Esophagus (tissue), 2 donors: ENCODE measurements at regions not wholly inside any gene's neighbourhood (a gene's known extent, or its start where the extent isn't known, plus 50 kb on each side); places are given as distances from the start of the nearest gene placed in this dataset.

Experiments
- H3K27ac ChIP-seq, 2 donors: one replicate each; pipeline ENCODE4 v1.5.1; 2013; ENCODE audit warnings: low read depth in 2 of 2, mild to moderate bottlenecking in 2 of 2, inconsistent platforms in 1 of 2, low read length in 1 of 2, moderate library complexity in 1 of 2
- H3K27me3 ChIP-seq, 2 donors: one replicate each; pipeline ENCODE4 v1.6.1; 2013; ENCODE audit warnings: low read length in 2 of 2, control low read depth in 1 of 2, mild to moderate bottlenecking in 1 of 2; ENCODE audit not compliant: insufficient read depth in 2 of 2, control insufficient read depth in 1 of 2
- H3K36me3 ChIP-seq, 2 donors: one replicate each; pipeline ENCODE4 v1.6.1; 2013; ENCODE audit warnings: low read length in 1 of 2; ENCODE audit not compliant: control insufficient read depth in 2 of 2, insufficient read depth in 2 of 2
- H3K4me1 ChIP-seq, 2 donors: one replicate each; pipeline ENCODE4 v1.6.1; 2013; ENCODE audit warnings: low read length in 1 of 2; ENCODE audit not compliant: control insufficient read depth in 2 of 2, insufficient read depth in 2 of 2
- H3K4me3 ChIP-seq, 2 donors: one replicate each; pipeline ENCODE4 v1.5.1; 2013; ENCODE audit warnings: low read length in 2 of 2, mild to moderate bottlenecking in 2 of 2, low read depth in 1 of 2, moderate library complexity in 1 of 2
- H3K9me3 ChIP-seq, 2 donors: one replicate each; pipeline ENCODE4 v1.6.1; 2013; ENCODE audit warnings: mild to moderate bottlenecking in 2 of 2, low read depth in 1 of 2, low read length in 1 of 2, moderate library complexity in 1 of 2; ENCODE audit not compliant: control insufficient read depth in 2 of 2, insufficient read depth in 1 of 2
- WGBS, 2 donors: extraction: QIAGEN DNeasy Blood & Tissue Kit; methylation state at CpG; one replicate each; pipeline ENCODE4 v1.1.7; 2013; 5-methylcytosine and 5-hydroxymethylcytosine counted together
- donor health status: healthy with polysubstance abuse.
- donor health status: Bipolar disorder and iron deficiency.

GRCh38 chr14:97697772-97698171 lies 900.6 kb downstream of the VRK1 start:
- Histone ChIP-seq H3K4me3 (no peak overlapping the region), H3K27me3 (no peaks in the 10 kb centered on the region), H3K4me1 (no peaks in the 10 kb centered on the region), H3K36me3 (no peaks in the 10 kb centered on the region), H3K9me3 (no peaks in the 10 kb centered on the region), H3K27ac (no peak overlapping the region)
- 66 to 80% methylated on average over 2 of the region's 2 CpGs for WGBS, 2 donors

GRCh38 chr14:97699026-97699425 lies 901.8 kb downstream of the VRK1 start:
- no peaks in the 10 kb centered on the region for H3K9me3 ChIP-seq
- H3K4me1 ChIP-seq = no peaks in the 10 kb centered on the region
- H3K27ac ChIP-seq = no peak overlapping the region
- no peaks in the 10 kb centered on the region for H3K27me3 ChIP-seq
- WGBS, 2 donors = 78 to 87% methylated on average over 3 of the region's 3 CpGs
- H3K4me3 ChIP-seq = no peak overlapping the region
- H3K36me3 ChIP-seq = no peaks in the 10 kb centered on the region

- Histone ChIP-seq H3K27me3 (no peaks in the 10 kb centered on the region), H3K27ac (no peak overlapping the region), H3K9me3 (no peaks in the 10 kb centered on the region), H3K4me3 (no peak overlapping the region), H3K36me3 (no peaks in the 10 kb centered on the region), H3K4me1 (no peaks in the 10 kb centered on the region)
- whole genome bisulfite sequencing, 2 donors = 56 to 67% methylated on average over 12 of the region's 12 CpGs
These were observed 906.0 kb downstream of the VRK1 start for GRCh38 chr14:97703006-97703760.

GRCh38 chr14:97704316-97704885 lies 907.2 kb downstream of the VRK1 start:
- Histone ChIP-seq H3K36me3 (no peaks in the 10 kb centered on the region), H3K27me3 (no peaks in the 10 kb centered on the region), H3K4me3 (no peak overlapping the region), H3K9me3 (no peaks in the 10 kb centered on the region), H3K4me1 (no peaks in the 10 kb centered on the region), H3K27ac (no peak overlapping the region)
- WGBS, 2 donors = 84 to 88% methylated on average over 1 of the region's 1 CpG

- Histone ChIP-seq H3K27me3 (no peaks in the 10 kb centered on the region), H3K4me3 (no peak overlapping the region), H3K9me3 (no peaks in the 10 kb centered on the region), H3K4me1 (no peaks in the 10 kb centered on the region), H3K36me3 (no peaks in the 10 kb centered on the region), H3K27ac (no peak overlapping the region)
- 41 to 44% methylated on average over 2 of the region's 2 CpGs for WGBS, 2 donors
These were observed 907.9 kb downstream of the VRK1 start for GRCh38 chr14:97705107-97705506.

GRCh38 chr14:97705976-97706375 lies 908.8 kb downstream of the VRK1 start:
- H3K4me3 ChIP-seq = no peak overlapping the region
- 59 to 72% methylated on average over 2 of the region's 2 CpGs for WGBS, 2 donors
- no peaks in the 10 kb centered on the region for H3K27me3 ChIP-seq
- H3K4me1 ChIP-seq = no peaks in the 10 kb centered on the region
- H3K9me3 ChIP-seq = no peaks in the 10 kb centered on the region
- no peaks in the 10 kb centered on the region for H3K36me3 ChIP-seq
- no peak overlapping the region for H3K27ac ChIP-seq

- no peaks in the 10 kb centered on the region for H3K9me3 ChIP-seq
- H3K36me3 ChIP-seq = no peaks in the 10 kb centered on the region
- H3K4me3 ChIP-seq = no peak overlapping the region
- no peak overlapping the region for H3K27ac ChIP-seq
- H3K4me1 ChIP-seq = no peaks in the 10 kb centered on the region
- 64 to 67% methylated on average over 2 of the region's 2 CpGs for WGBS, 2 donors
- no peaks in the 10 kb centered on the region for H3K27me3 ChIP-seq
These were observed 909.6 kb downstream of the VRK1 start for GRCh38 chr14:97706819-97707218.

GRCh38 chr14:97707603-97708002 lies 910.4 kb downstream of the VRK1 start:
- Histone ChIP-seq H3K9me3 (no peaks in the 10 kb centered on the region), H3K27me3 (no peaks in the 10 kb centered on the region), H3K4me1 (no peaks in the 10 kb centered on the region), H3K36me3 (no peaks in the 10 kb centered on the region), H3K4me3 (no peak overlapping the region), H3K27ac (no peak overlapping the region)
- 60 to 71% methylated on average over 6 of the region's 6 CpGs for WGBS, 2 donors

GRCh38 chr14:97709552-97709951 lies 912.4 kb downstream of the VRK1 start:
- H3K27me3 ChIP-seq = no peaks in the 10 kb centered on the region
- H3K9me3 ChIP-seq = no peaks in the 10 kb centered on the region
- no peaks in the 10 kb centered on the region for H3K4me1 ChIP-seq
- H3K4me3 ChIP-seq = no peak overlapping the region
- 66 to 78% methylated on average over 6 of the region's 6 CpGs for WGBS, 2 donors
- H3K36me3 ChIP-seq = no peaks in the 10 kb centered on the region
- no peak overlapping the region for H3K27ac ChIP-seq

GRCh38 chr14:97710726-97711125 lies 913.5 kb downstream of the VRK1 start:
- WGBS, 2 donors = 77 to 86% methylated on average over 2 of the region's 2 CpGs
- Histone ChIP-seq H3K27ac (no peak overlapping the region), H3K36me3 (no peaks in the 10 kb centered on the region), H3K4me3 (no peak overlapping the region), H3K4me1 (no peaks in the 10 kb centered on the region), H3K27me3 (no peaks in the 10 kb centered on the region), H3K9me3 (no peaks in the 10 kb centered on the region)
